Endodermal cell (in vitro differentiated cells): ENCODE measurements at regions not wholly inside any gene's neighbourhood (a gene's known extent, or its start where the extent isn't known, plus 50 kb on each side); places are given as distances from the start of the nearest gene placed in this dataset.
"Not testable (repeated sequence)": the region's sequence is repeated elsewhere in the genome, so short reads cannot be mapped to it uniquely, and the experiment has no call there.

Experiments
- DNase-seq: peaks from one replicate; pipeline ENCODE4 v3.0.0-alpha.2; 2017
- H3K27ac ChIP-seq: 2 replicates; pipeline ENCODE4 v1.5.1; 2013; ENCODE audit warnings: mild to moderate bottlenecking, low read depth, low read length, moderate library complexity
- H3K27me3 ChIP-seq: 2 replicates; pipeline ENCODE4 v1.6.1; 2013; ENCODE audit warnings: mild to moderate bottlenecking, low read length, moderate library complexity; ENCODE audit not compliant: insufficient read depth, control insufficient read depth, poor library complexity, severe bottlenecking
- H3K36me3 ChIP-seq: 2 replicates; pipeline ENCODE4 v1.7.0; 2013; ENCODE audit warnings: mild to moderate bottlenecking, low read length, moderate library complexity; ENCODE audit not compliant: control insufficient read depth, insufficient read depth
- H3K4me1 ChIP-seq: one replicate; pipeline ENCODE4 v1.7.0; 2013; ENCODE audit warnings: low read length; ENCODE audit not compliant: control insufficient read depth, insufficient read depth
- H3K4me3 ChIP-seq: 2 replicates; pipeline ENCODE4 v1.5.1; 2013; ENCODE audit warnings: mild to moderate bottlenecking, low read length, moderate library complexity
- H3K9ac ChIP-seq: 2 replicates; pipeline ENCODE4 v1.6.1; 2013; ENCODE audit warnings: mild to moderate bottlenecking, low read length, moderate library complexity; ENCODE audit not compliant: poor library complexity, severe bottlenecking; ENCODE audit errors: extremely low read depth
- H3K9me3 ChIP-seq: 2 replicates; pipeline ENCODE4 v1.6.1; 2013; ENCODE audit warnings: mild to moderate bottlenecking, low read length, moderate library complexity; ENCODE audit not compliant: control insufficient read depth
- H3K27ac Mint-ChIP-seq: 2 replicates; pipeline ENCODE4 v1.8.0; 2020; ENCODE audit warnings: mixed read lengths
- H3K27me3 Mint-ChIP-seq: 2 replicates; pipeline ENCODE4 v1.8.0; 2021; ENCODE audit warnings: mild to moderate bottlenecking, mixed read lengths; ENCODE audit not compliant: insufficient read depth
- H3K36me3 Mint-ChIP-seq: 2 replicates; pipeline ENCODE4 v1.8.0; 2020; ENCODE audit warnings: low read depth, mixed read lengths
- H3K4me1 Mint-ChIP-seq: 2 replicates; pipeline ENCODE4 v1.8.0; 2020; ENCODE audit warnings: mixed read lengths
- H3K4me3 Mint-ChIP-seq: 2 replicates; pipeline ENCODE4 v1.8.0; 2020; ENCODE audit warnings: mild to moderate bottlenecking, moderate library complexity, mixed read lengths
- H3K9me3 Mint-ChIP-seq: 2 replicates; pipeline ENCODE4 v1.8.0; 2020; ENCODE audit warnings: mild to moderate bottlenecking, mixed read lengths
- WGBS, 2 experiments: methylation state at CpG; one replicate each; pipeline versions ENCODE4 v1.1.5 to v1.1.7; 2013; ENCODE audit warnings: missing lambda C conversion rate in 2 of 2, mixed read lengths in 1 of 2; ENCODE audit not compliant: insufficient coverage in 1 of 2, insufficient read length in 1 of 2; 5-methylcytosine and 5-hydroxymethylcytosine counted together
- TF ChIP-seq, protein P1 (sequence below): fragments of 200-600 bp; sonication (generic); conservative IDR thresholded peaks from 2 replicates; pipeline ENCODE4 v1.5.0; 2021; ENCODE audit warnings: antibody characterized with exemption, mild to moderate bottlenecking

DNA sequence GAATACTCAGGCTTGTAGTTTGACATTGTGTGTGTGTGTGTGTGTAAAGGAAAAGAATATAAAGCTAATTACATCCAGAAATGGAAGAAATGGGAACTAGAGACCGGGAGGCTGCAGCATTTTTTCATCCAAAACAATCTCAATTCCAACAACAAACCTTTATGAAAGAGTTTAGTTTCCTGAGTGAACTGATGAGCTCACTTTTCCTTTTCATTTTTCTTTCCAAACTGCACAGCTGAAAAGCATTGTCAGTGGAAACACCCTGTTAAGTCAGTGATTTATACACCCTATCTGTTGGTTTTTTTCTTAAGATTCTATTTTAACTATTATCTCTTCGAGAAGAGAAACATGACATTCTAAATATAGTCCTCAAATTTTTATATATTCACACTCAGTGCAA lies 130.9 kb downstream of the RFPL4B start:
- no peak overlapping the region for H3K27ac ChIP-seq
- Mint-ChIP-seq H3K4me1 (no peaks in the 10 kb centered on the region), H3K27ac (no peak overlapping the region), H3K36me3 (no peaks in the 10 kb centered on the region), H3K27me3 (no peaks in the 10 kb centered on the region), H3K4me3 (no peak overlapping the region), H3K9me3 (no peaks in the 10 kb centered on the region)
- no peaks in the 10 kb centered on the region for H3K9me3 ChIP-seq
- DNase-seq, result no peak
- TF ChIP-seq, protein P1, sequence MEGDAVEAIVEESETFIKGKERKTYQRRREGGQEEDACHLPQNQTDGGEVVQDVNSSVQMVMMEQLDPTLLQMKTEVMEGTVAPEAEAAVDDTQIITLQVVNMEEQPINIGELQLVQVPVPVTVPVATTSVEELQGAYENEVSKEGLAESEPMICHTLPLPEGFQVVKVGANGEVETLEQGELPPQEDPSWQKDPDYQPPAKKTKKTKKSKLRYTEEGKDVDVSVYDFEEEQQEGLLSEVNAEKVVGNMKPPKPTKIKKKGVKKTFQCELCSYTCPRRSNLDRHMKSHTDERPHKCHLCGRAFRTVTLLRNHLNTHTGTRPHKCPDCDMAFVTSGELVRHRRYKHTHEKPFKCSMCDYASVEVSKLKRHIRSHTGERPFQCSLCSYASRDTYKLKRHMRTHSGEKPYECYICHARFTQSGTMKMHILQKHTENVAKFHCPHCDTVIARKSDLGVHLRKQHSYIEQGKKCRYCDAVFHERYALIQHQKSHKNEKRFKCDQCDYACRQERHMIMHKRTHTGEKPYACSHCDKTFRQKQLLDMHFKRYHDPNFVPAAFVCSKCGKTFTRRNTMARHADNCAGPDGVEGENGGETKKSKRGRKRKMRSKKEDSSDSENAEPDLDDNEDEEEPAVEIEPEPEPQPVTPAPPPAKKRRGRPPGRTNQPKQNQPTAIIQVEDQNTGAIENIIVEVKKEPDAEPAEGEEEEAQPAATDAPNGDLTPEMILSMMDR, result no peak
- WGBS, 2 experiments, result 25% methylated on average over 1 of the region's 2 CpGs; no CpG with 5 or more reads in 1 of the 2 experiments
- H3K36me3 ChIP-seq, result no peaks in the 10 kb centered on the region
- no peaks in the 10 kb centered on the region for H3K4me1 ChIP-seq
- no peak overlapping the region for H3K9ac ChIP-seq
- no peak overlapping the region for H3K4me3 ChIP-seq
- no peaks in the 10 kb centered on the region for H3K27me3 ChIP-seq

DNA sequence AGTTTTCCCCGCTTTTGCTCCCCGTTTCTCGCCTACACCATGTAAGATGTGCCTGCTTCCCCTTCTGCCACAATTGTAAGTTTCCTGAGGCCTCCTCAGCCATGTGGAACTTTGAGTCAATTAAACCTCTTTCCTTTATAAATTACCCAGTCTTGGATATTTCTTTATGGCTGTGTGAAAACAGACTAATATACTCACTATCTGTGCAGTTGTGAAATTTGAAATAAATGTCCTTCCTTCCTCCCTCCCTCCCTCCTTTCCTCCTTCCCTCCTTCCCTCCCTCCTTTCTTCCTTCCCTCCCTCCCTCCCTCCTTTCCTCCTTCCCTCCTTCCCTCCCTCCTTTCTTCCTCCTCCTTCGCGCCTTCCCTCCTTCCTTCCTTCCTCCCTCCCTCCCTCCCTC lies 132.8 kb downstream of the RFPL4B start:
- H3K27ac ChIP-seq, H3K9ac ChIP-seq, H3K36me3 ChIP-seq, H3K4me3 ChIP-seq, H3K27me3 Mint-ChIP-seq, DNase-seq, H3K27me3 ChIP-seq, H3K4me3 Mint-ChIP-seq, H3K9me3 Mint-ChIP-seq, H3K36me3 Mint-ChIP-seq, H3K9me3 ChIP-seq, H3K4me1 ChIP-seq, H3K27ac Mint-ChIP-seq, H3K4me1 Mint-ChIP-seq: not testable (repeated sequence)
- 82 to 100% methylated on average over 3 to 5 of the region's 5 CpGs for WGBS, 2 experiments

DNA sequence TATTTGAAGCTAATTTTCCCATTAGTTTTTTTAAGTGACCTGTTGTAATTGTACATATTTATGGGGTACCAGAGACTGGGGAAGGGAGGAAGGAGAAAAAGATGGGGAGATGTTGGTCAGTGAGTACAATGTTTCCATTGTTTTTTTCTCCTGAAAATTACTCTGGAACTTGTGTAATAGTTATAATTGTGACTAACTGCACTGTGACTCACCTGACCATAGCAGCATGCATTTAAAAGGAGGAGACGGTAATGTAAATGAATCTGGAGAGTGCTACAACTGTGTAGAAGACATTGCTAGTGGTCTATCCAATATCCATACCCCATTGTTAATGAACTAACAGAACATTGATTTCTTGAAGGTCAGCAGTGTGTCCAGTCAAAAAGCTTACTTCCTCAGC lies 133.4 kb downstream of the RFPL4B start:
- WGBS, 2 experiments, result 88% methylated on average over 1 of the region's 1 CpG; no CpG with 5 or more reads in 1 of the 2 experiments
- Mint-ChIP-seq H3K4me1 (no peaks in the 10 kb centered on the region), H3K9me3 (no peaks in the 10 kb centered on the region), H3K36me3 (no peaks in the 10 kb centered on the region), H3K4me3 (no peak overlapping the region), H3K27ac (no peak overlapping the region), H3K27me3 (no peaks in the 10 kb centered on the region)
- Histone ChIP-seq H3K4me3 (no peak overlapping the region), H3K27me3 (no peaks in the 10 kb centered on the region), H3K4me1 (no peaks in the 10 kb centered on the region), H3K9ac (no peak overlapping the region), H3K27ac (no peak overlapping the region), H3K9me3 (no peaks in the 10 kb centered on the region), H3K36me3 (no peaks in the 10 kb centered on the region)
- no peak for DNase-seq
- TF ChIP-seq, protein P1, result no peak

DNA sequence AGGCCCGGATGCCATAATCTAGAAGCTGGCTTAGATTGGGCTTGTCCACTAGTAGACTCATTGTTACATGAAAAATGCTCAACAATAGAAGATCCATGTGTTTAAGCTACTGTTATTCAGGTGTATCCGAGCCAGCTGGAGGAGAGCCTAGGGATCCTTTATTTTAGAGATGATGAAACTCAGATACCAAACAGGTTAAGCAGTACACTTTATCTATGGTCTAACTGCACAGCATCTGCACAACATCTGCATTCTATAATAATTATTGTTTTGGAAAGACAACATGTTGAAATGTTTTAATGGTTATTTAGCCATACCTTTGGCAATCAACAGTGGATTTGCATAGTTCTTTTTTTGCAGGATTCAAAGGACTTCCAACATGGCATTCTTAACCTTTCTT lies 134.1 kb downstream of the RFPL4B start:
- Mint-ChIP-seq H3K4me1 (no peaks in the 10 kb centered on the region), H3K27ac (no peak overlapping the region), H3K36me3 (no peaks in the 10 kb centered on the region), H3K9me3 (no peaks in the 10 kb centered on the region), H3K4me3 (no peak overlapping the region), H3K27me3 (no peaks in the 10 kb centered on the region)
- Histone ChIP-seq H3K4me1 (no peaks in the 10 kb centered on the region), H3K36me3 (no peaks in the 10 kb centered on the region), H3K9ac (no peak overlapping the region), H3K27ac (no peak overlapping the region), H3K27me3 (no peaks in the 10 kb centered on the region), H3K9me3 (no peaks in the 10 kb centered on the region), H3K4me3 (no peak overlapping the region)
- TF ChIP-seq, protein P1, result no peak
- DNase-seq, result no peak
- 97 to 100% methylated on average over 1 to 2 of the region's 2 CpGs for WGBS, 2 experiments
